Effector memory CD4-positive, alpha-beta T cell (primary cell): ENCODE measurements at regions not wholly inside any gene's neighbourhood (a gene's known extent, or its start where the extent isn't known, plus 50 kb on each side); places are given as distances from the start of the nearest gene placed in this dataset.

ENCODE experiments used
- DNase-seq, 3 donors: peaks; one replicate each; pipeline ENCODE4 v3.0.0-alpha.2; 2020
- H3K27ac ChIP-seq: 2 replicates; pipeline ENCODE4 v1.7.0; 2013; ENCODE audit warnings: mild to moderate bottlenecking, low read length, moderate library complexity; ENCODE audit not compliant: insufficient read depth, poor library complexity, severe bottlenecking
- H3K27me3 ChIP-seq: replicated peaks from 2 replicates; pipeline ENCODE4 v1.7.0; 2013; ENCODE audit warnings: mild to moderate bottlenecking, low read length; ENCODE audit not compliant: insufficient read depth, control insufficient read depth, poor library complexity, severe bottlenecking
- H3K36me3 ChIP-seq: 2 replicates; pipeline ENCODE4 v1.7.0; 2013; ENCODE audit warnings: mild to moderate bottlenecking, low read length, moderate library complexity; ENCODE audit not compliant: control insufficient read depth, insufficient read depth
- H3K4me1 ChIP-seq: 2 replicates; pipeline ENCODE4 v1.7.0; 2013; ENCODE audit warnings: low read length, mild to moderate bottlenecking; ENCODE audit not compliant: control insufficient read depth, insufficient read depth, poor library complexity, severe bottlenecking
- H3K4me3 ChIP-seq: 2 replicates; pipeline ENCODE4 v1.7.0; 2013; ENCODE audit warnings: low read length, low read depth, mild to moderate bottlenecking; ENCODE audit not compliant: insufficient read depth, poor library complexity, severe bottlenecking
- H3K9me3 ChIP-seq: 2 replicates; pipeline ENCODE4 v1.7.0; 2013; ENCODE audit warnings: mild to moderate bottlenecking, low read length, moderate library complexity; ENCODE audit not compliant: control insufficient read depth

DNA sequence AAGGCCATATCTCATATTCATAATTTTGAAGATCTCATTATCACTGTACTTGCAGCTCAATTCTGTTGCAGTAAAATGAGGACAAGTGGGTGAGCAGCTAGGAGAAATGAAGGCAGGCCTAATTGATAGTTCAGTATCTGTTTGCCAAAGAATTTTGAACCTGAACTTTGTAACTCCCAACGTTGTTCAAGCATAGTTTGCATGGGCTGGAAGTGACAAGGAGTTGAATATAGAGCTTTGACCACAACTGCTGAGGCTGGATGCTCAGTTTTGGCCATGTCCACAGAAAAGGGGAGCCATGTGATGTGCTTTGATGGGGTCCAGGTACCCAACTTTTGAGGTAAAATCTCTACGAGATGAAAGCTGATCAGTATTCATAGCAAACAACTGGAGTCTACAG lies 177.5 kb downstream of the NXNL2 start:
- DNase-seq: no peak
- H3K9me3 ChIP-seq: no peaks in the 10 kb centered on the region
- H3K27me3 ChIP-seq: no peaks in the 10 kb centered on the region
- H3K27ac ChIP-seq: no peak overlapping the region
- no peaks in the 10 kb centered on the region for H3K36me3 ChIP-seq
- no peak overlapping the region for H3K4me3 ChIP-seq
- H3K4me1 ChIP-seq: no peaks in the 10 kb centered on the region

DNA sequence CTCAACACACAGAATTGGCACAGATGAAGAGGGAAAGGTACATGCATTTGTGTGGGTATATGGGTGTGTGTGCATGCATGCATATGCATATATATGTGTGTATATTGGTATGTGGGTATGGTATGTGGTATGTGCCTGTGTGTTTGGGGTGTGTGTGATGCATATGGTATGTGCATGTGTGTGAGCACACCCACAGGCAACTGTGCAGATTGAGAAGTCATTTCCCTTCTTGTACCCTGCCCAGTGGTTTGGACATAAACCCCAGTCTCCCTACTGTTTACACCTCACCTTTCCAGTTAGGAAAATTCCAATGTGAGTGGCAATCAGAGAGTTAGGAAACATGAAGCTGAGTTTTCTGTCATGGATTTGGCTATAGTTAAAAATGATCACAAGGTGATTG lies 178.0 kb downstream of the NXNL2 start:
- Histone ChIP-seq H3K4me3 (no peak overlapping the region), H3K27ac (no peak overlapping the region), H3K27me3 (no peaks in the 10 kb centered on the region), H3K4me1 (no peaks in the 10 kb centered on the region), H3K36me3 (no peaks in the 10 kb centered on the region), H3K9me3 (no peaks in the 10 kb centered on the region)
- no peak for DNase-seq

GRCh38 chr9:88716596-88717290 lies 181.8 kb downstream of the NXNL2 start:
- Histone ChIP-seq H3K27ac (no peak overlapping the region), H3K27me3 (no peaks in the 10 kb centered on the region), H3K4me3 (no peak overlapping the region), H3K9me3 (no peaks in the 10 kb centered on the region), H3K4me1 (no peaks in the 10 kb centered on the region), H3K36me3 (no peaks in the 10 kb centered on the region)
- no peak for DNase-seq

DNA sequence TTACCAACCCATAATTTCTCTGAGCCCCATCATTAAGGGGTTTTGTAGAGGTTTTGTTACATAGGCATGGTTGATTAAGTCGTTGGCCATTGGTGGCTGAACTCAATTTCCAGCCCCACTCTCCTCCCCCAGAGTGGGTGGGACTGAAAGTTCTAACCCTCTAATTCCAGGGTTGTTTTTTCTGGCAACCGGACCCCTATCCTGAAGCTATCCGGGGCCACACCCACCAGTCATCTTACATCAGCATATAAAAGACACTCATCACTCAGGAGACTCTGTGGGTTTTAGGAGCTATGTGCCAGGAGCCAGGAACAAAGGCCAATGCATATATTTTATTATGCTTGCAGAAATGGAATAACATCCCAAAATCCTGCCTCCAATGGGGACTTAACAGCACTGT lies 186.0 kb downstream of the NXNL2 start:
- Histone ChIP-seq H3K27ac (no peak overlapping the region), H3K36me3 (no peaks in the 10 kb centered on the region), H3K27me3 (no peaks in the 10 kb centered on the region), H3K4me1 (no peaks in the 10 kb centered on the region), H3K4me3 (no peak overlapping the region), H3K9me3 (no peaks in the 10 kb centered on the region)
- no peak for DNase-seq

DNA sequence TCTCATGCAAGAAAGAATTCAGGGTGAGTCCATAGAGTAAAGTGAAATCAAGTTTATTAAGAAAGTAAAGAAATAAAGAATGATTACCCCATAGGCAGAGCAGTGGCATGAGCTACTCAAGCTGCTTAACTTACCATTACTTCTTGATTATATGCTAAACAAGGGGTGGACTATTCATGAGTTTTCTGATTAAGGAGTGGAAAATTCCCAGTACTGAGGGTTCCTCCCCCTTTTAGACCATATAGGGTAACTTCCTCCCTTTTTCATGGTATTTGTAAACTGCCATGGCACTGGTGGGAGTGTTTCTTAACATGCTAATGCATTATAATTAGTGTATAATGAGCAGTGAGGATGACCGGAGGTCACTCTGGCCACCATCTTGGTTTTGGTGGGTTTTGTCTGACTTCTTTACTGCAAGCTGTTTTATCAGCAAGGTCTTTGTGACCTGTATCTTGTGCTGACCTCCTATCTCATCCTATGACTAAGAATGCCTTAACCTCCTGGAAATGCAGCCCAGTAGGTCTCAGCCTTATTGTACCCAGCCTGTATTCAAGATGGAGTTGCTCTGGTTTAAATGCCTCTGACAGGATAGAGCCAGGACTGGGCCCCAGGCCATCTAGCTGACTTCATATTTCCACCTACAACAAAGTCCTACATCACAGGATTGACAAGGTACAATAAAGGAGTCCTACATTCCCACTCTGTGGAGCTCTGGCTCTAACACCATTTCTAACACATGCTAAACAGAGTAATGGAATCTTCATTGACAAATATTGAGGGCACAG lies 186.7 kb downstream of the NXNL2 start:
- H3K4me1 ChIP-seq: no peaks in the 10 kb centered on the region
- H3K36me3 ChIP-seq: no peaks in the 10 kb centered on the region
- no peak overlapping the region for H3K4me3 ChIP-seq
- DNase-seq: no peak
- H3K27me3 ChIP-seq: no peaks in the 10 kb centered on the region
- H3K9me3 ChIP-seq: no peaks in the 10 kb centered on the region
- no peak overlapping the region for H3K27ac ChIP-seq

GRCh38 chr9:88722753-88723152 lies 187.8 kb downstream of the NXNL2 start:
- no peak overlapping the region for H3K27ac ChIP-seq
- no peaks in the 10 kb centered on the region for H3K36me3 ChIP-seq
- H3K9me3 ChIP-seq: no peaks in the 10 kb centered on the region
- H3K4me3 ChIP-seq: no peak overlapping the region
- no peaks in the 10 kb centered on the region for H3K4me1 ChIP-seq
- no peaks in the 10 kb centered on the region for H3K27me3 ChIP-seq
- no peak for DNase-seq

GRCh38 chr9:88723751-88724150 lies 188.8 kb downstream of the NXNL2 start:
- no peak overlapping the region for H3K27ac ChIP-seq
- no peak for DNase-seq
- no peak overlapping the region for H3K4me3 ChIP-seq
- H3K36me3 ChIP-seq: no peaks in the 10 kb centered on the region
- H3K27me3 ChIP-seq: no peaks in the 10 kb centered on the region
- no peaks in the 10 kb centered on the region for H3K9me3 ChIP-seq
- no peaks in the 10 kb centered on the region for H3K4me1 ChIP-seq

- no peak overlapping the region for H3K27ac ChIP-seq
- no peak for DNase-seq
- no peak overlapping the region for H3K4me3 ChIP-seq
- no peaks in the 10 kb centered on the region for H3K36me3 ChIP-seq
- H3K9me3 ChIP-seq: no peaks in the 10 kb centered on the region
- no peaks in the 10 kb centered on the region for H3K4me1 ChIP-seq
- H3K27me3 ChIP-seq: no peaks in the 10 kb centered on the region
Observed at GRCh38 chr9:88724331-88724730, 189.4 kb downstream of the NXNL2 start.

DNA sequence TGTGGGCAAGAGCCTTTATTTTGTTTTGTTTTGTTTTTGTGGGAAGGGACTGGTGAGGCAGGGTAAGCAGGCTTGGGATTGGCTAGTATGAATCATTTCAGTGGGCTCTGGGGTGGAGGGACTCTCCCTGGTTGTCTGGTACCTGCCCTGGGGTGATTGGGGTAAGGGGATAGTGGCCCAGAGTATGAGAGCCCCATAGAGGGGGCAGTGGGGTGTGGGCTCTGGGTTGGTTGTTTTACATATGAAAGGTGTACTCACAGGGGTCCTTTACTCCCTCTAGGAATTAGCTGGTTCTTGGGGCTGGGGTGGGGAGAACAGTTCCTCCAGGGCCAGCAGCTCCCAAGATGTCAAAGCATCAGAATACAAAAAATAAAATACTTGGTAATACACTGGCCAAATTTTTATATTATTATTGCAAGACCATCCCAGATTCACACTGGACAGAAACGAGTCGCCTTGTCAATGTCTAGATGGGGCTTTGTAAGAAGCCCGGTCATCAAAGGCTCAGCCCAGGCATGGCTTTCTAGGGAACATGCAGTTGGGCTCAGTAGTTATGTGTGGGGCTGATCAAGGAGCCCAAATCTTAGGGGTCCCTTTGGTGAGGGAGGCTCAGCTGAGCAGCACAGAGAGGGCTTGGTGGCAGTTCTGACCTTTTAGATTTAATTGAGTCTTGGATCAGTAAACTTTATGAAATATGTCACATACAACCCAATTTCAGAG lies 190.5 kb downstream of the NXNL2 start:
- H3K27me3 ChIP-seq: no peaks in the 10 kb centered on the region
- no peak for DNase-seq
- H3K27ac ChIP-seq: no peak overlapping the region
- H3K36me3 ChIP-seq: no peaks in the 10 kb centered on the region
- no peaks in the 10 kb centered on the region for H3K9me3 ChIP-seq
- no peak overlapping the region for H3K4me3 ChIP-seq
- H3K4me1 ChIP-seq: no peaks in the 10 kb centered on the region

GRCh38 chr9:88726803-88727202 lies 191.8 kb downstream of the NXNL2 start:
- Histone ChIP-seq H3K4me3 (no peak overlapping the region), H3K27me3 (no peaks in the 10 kb centered on the region), H3K4me1 (no peaks in the 10 kb centered on the region), H3K36me3 (no peaks in the 10 kb centered on the region), H3K27ac (no peak overlapping the region), H3K9me3 (no peaks in the 10 kb centered on the region)
- no peak for DNase-seq
